Endothelial cell of umbilical vein (primary cell): ENCODE measurements at regions not wholly inside any gene's neighbourhood (a gene's known extent, or its start where the extent isn't known, plus 50 kb on each side); places are given as distances from the start of the nearest gene placed in this dataset.

Experiments used
- BruUV-seq: library from RNA; stranded (reverse); fragments of 400-500 nt; replicated peaks from 2 replicates; lab custom pipeline; 2021; lab: Mats Ljungman, UMichigan
- CTCF ChIA-PET: fragments of 300-600, 350-600 bp; sonication (Branson Sonifier 250); formaldehyde crosslinking; loops from one replicate; lab custom pipeline; 2021; ENCODE audit warnings: antibody characterized with exemption, inconsistent platforms; lab: Charles Lee
- POLR2A ChIA-PET: fragments of 300-600, 350-600 bp; sonication (Branson Sonifier 250); formaldehyde crosslinking; loops from one replicate; lab custom pipeline; 2021; ENCODE audit warnings: antibody characterized with exemption, inconsistent platforms; lab: Charles Lee
- DNase-seq: peaks from one replicate; pipeline ENCODE4 v3.0.0-alpha.2; 2011; ENCODE audit warnings: low read depth, low spot score
- FAIRE-seq: peaks from 2 replicates; lab custom pipeline; 2011; peaks lifted over from hg19 to GRCh38; lab: Jason Lieb, UNC
- H2AFZ ChIP-seq: 2 replicates; pipeline ENCODE4 v1.6.0; 2012; ENCODE audit warnings: low read depth, low read length, control low read depth, inconsistent platforms
- H3K27ac ChIP-seq: 2 replicates; pipeline ENCODE4 v1.5.1; 2011; ENCODE audit warnings: low read depth, mild to moderate bottlenecking, control low read depth, low read length, moderate library complexity; ENCODE audit not compliant: insufficient read depth
- H3K27me3 ChIP-seq, 2 experiments: 2 replicates each; pipeline versions ENCODE4 v1.6.0 to v1.6.1; 2011; ENCODE audit warnings: low read length in 2 of 2, mixed read lengths in 1 of 2; ENCODE audit not compliant: control insufficient read depth in 2 of 2, insufficient read depth in 2 of 2
- H3K36me3 ChIP-seq, 2 experiments: 2 replicates in 1 of 2; 3 replicates in 1 of 2; pipeline ENCODE4 v1.5.1; 2011; ENCODE audit warnings: low read length in 2 of 2, mild to moderate bottlenecking in 1 of 2, moderate library complexity in 1 of 2; ENCODE audit not compliant: control insufficient read depth in 2 of 2, insufficient read depth in 2 of 2; ENCODE audit errors: extremely low read depth in 1 of 2
- H3K4me1 ChIP-seq: 3 replicates; pipeline ENCODE4 v1.5.1; 2011; ENCODE audit warnings: mild to moderate bottlenecking, low read length; ENCODE audit not compliant: control insufficient read depth, insufficient read depth; ENCODE audit errors: extremely low read depth
- H3K4me2 ChIP-seq: 2 replicates; pipeline ENCODE4 v1.6.1; 2011; ENCODE audit warnings: low read length, control low read depth, mixed read lengths; ENCODE audit not compliant: insufficient read depth
- H3K4me3 ChIP-seq, 3 experiments: fragments of 200-600 bp in 1 of 3; sonication (generic), shearing (Covaris generic) in 1 of 3; replicated peaks in 1 of 3; 2 replicates each; pipeline ENCODE4 v1.5.1; 2011 to 2016; ENCODE audit warnings: control low read depth in 3 of 3, low read length in 3 of 3, mild to moderate bottlenecking in 2 of 3, inconsistent platforms in 1 of 3, low read depth in 1 of 3, moderate library complexity in 1 of 3; ENCODE audit not compliant: insufficient read depth in 1 of 3
- H3K79me2 ChIP-seq: 2 replicates; pipeline ENCODE4 v1.6.0; 2012; ENCODE audit warnings: low read length, inconsistent platforms; ENCODE audit not compliant: control insufficient read depth, insufficient read depth
- H3K9ac ChIP-seq: replicated peaks from 2 replicates; pipeline ENCODE3; 2011; ENCODE audit warnings: low read length, control low read depth; ENCODE audit not compliant: insufficient read depth; ENCODE audit errors: extremely low read depth
- H3K9me1 ChIP-seq: replicated peaks from 3 replicates; pipeline ENCODE4 v1.6.0; 2011; ENCODE audit warnings: mild to moderate bottlenecking, low read length; ENCODE audit not compliant: control insufficient read depth, insufficient read depth; ENCODE audit errors: extremely low read depth
- H3K9me3 ChIP-seq: replicated peaks from 2 replicates; pipeline ENCODE4 v1.5.1; 2012; ENCODE audit warnings: low read length, inconsistent platforms; ENCODE audit not compliant: control insufficient read depth, insufficient read depth
- H4K20me1 ChIP-seq: replicated peaks from 2 replicates; pipeline ENCODE3; 2011; ENCODE audit warnings: mild to moderate bottlenecking, low read length; ENCODE audit not compliant: control insufficient read depth, insufficient read depth; ENCODE audit errors: extremely low read depth
- CTCF ChIP-seq, 2 donors: IDR thresholded peaks; 1 replicate in 1 of 2; 2 replicates in 1 of 2; pipeline ENCODE4 v1.5.1; 2011; ENCODE audit warnings: low read length in 2 of 2, mild to moderate bottlenecking in 2 of 2, moderate library complexity in 2 of 2, control low read depth in 1 of 2, inconsistent platforms in 1 of 2, low read depth in 1 of 2; ENCODE audit not compliant: insufficient read depth in 1 of 2; ENCODE audit errors: extremely low read depth in 1 of 2
- EZH2 ChIP-seq: IDR thresholded peaks from 2 replicates; pipeline ENCODE4 v1.6.1; 2012; ENCODE audit warnings: borderline replicate concordance, low read depth, mild to moderate bottlenecking, moderate library complexity, low read length, inconsistent platforms; ENCODE audit not compliant: severe bottlenecking
- FOS ChIP-seq: IDR thresholded peaks from 2 replicates; pipeline ENCODE4 v1.6.1; 2011; ENCODE audit warnings: mild to moderate bottlenecking, low read length, moderate library complexity, borderline replicate concordance; ENCODE audit not compliant: insufficient read depth
- GATA2 ChIP-seq: IDR thresholded peaks from 2 replicates; pipeline ENCODE4 v1.7.0; 2011; ENCODE audit warnings: low read depth, mild to moderate bottlenecking, moderate library complexity, mixed read lengths, low read length; ENCODE audit not compliant: insufficient read length, insufficient read depth
- JUN ChIP-seq: IDR thresholded peaks from 2 replicates; pipeline ENCODE4 v1.6.1; 2011; ENCODE audit warnings: borderline replicate concordance, low read depth; ENCODE audit not compliant: insufficient read length, insufficient read depth
- MAX ChIP-seq: IDR thresholded peaks from 2 replicates; pipeline ENCODE4 v1.6.1; 2011; ENCODE audit not compliant: insufficient read depth, insufficient read length
- MYC ChIP-seq: IDR thresholded peaks from one replicate; pipeline ENCODE4 v1.6.1; 2011; ENCODE audit warnings: mild to moderate bottlenecking, low read depth, low read length
- POLR2A ChIP-seq: IDR thresholded peaks from 2 replicates; pipeline ENCODE4 v1.6.1; 2012; ENCODE audit warnings: low read depth, mild to moderate bottlenecking, control low read depth, low read length
- POLR2AphosphoS5 ChIP-seq: IDR thresholded peaks from 2 replicates; pipeline ENCODE4 v1.6.1; 2012; ENCODE audit warnings: low read depth, mild to moderate bottlenecking, control low read depth, low read length, moderate library complexity; ENCODE audit not compliant: insufficient read depth
- dilution Hi-C: fragments of 300-500 bp; cut with MboI; formaldehyde crosslinking; loops from one replicate; pipeline ENCODE4 v1.15.0; 2019; ENCODE audit warnings: low sequenced_read_pairs; ENCODE audit not compliant: extremely low pct_ligation_motif_present
- intact Hi-C: fragments of 100-400 bp; cut with micrococcal nuclease; formaldehyde crosslinking; loops from one replicate; pipeline ENCODE4 v1.10.0; 2022

GRCh38 chr9:116002624-116003023 lies 151.0 kb upstream of the PAPPA start:
- DNase-seq, result no peak
- Histone ChIP-seq H3K79me2 (no peaks in the 10 kb centered on the region), H4K20me1 (no peaks in the 10 kb centered on the region), H3K4me3 (no peak overlapping the region), H2AFZ (no peak overlapping the region), H3K27ac (no peak overlapping the region), H3K27me3 (no peaks in the 10 kb centered on the region), H3K4me1 (no peaks in the 10 kb centered on the region), H3K4me2 (no peak overlapping the region), H3K9me3 (no peaks in the 10 kb centered on the region), H3K9ac (no peak overlapping the region), H3K36me3 (no peaks in the 10 kb centered on the region), H3K9me1 (no peaks in the 10 kb centered on the region)
- FAIRE-seq, result no peak
- intact Hi-C loops (no loop called here), dilution Hi-C loops (no loop called here)
- CTCF ChIA-PET, result no interaction called here
- TF ChIP-seq GATA2 (no peak), MAX (no peak), FOS (no peak), CTCF (IDR thresholded peaks at IDR 0.05; ENCODE audit: extremely low read depth in 1 of 2, insufficient read depth in 1 of 2, low read depth in 1 of 2, low read length in 2 of 2) (no peak), JUN (no peak), POLR2A (no peak), EZH2 (no peak), MYC (no peak), POLR2AphosphoS5 (no peak)
- POLR2A ChIA-PET, result no interaction called here
- BruUV-seq, result no TSS peak
